WTC11 (cell line): ENCODE measurements at regions not wholly inside any gene's neighbourhood (a gene's known extent, or its start where the extent isn't known, plus 50 kb on each side); places are given as distances from the start of the nearest gene placed in this dataset.

Experiments used
- ATAC-seq: fragments of 200-7000 bp; cut with Tn5 transposase; 2 replicates; pipeline ENCODE4 v1.10.0; 2021; ENCODE audit warnings: mild to moderate bottlenecking, moderate library complexity
- CTCF ChIA-PET: fragments of 300-600 bp; sonication (Branson Sonifier 250); formaldehyde crosslinking; loops from one replicate; lab custom pipeline; 2021; ENCODE audit warnings: antibody characterized with exemption; lab: Charles Lee
- POLR2A ChIA-PET: fragments of 350-600 bp; sonication (Branson Sonifier 250); formaldehyde crosslinking; loops from one replicate; lab custom pipeline; 2021; ENCODE audit warnings: antibody characterized with exemption; lab: Charles Lee
- DNase-seq: peaks from one replicate; pipeline ENCODE4 v3.0.0; 2021; ENCODE audit warnings: low spot score
- H3K27ac Mint-ChIP-seq: 2 replicates; pipeline ENCODE4 v1.8.0; 2021; ENCODE audit warnings: mixed read lengths
- H3K27me3 Mint-ChIP-seq: 2 replicates; pipeline ENCODE4 v1.8.0; 2021; ENCODE audit warnings: low read depth, mild to moderate bottlenecking, moderate library complexity, mixed read lengths
- H3K36me3 Mint-ChIP-seq: 2 replicates; pipeline ENCODE4 v1.8.0; 2021; ENCODE audit warnings: mixed read lengths
- H3K4me1 Mint-ChIP-seq: 2 replicates; pipeline ENCODE4 v1.8.0; 2022; ENCODE audit warnings: mixed read lengths
- H3K4me3 Mint-ChIP-seq: 2 replicates; pipeline ENCODE4 v1.8.0; 2021; ENCODE audit warnings: mild to moderate bottlenecking, moderate library complexity, mixed read lengths
- H3K9me3 Mint-ChIP-seq: 2 replicates; pipeline ENCODE4 v1.8.0; 2021; ENCODE audit warnings: mixed read lengths
- AFF4 ChIP-seq: sonication (generic); formaldehyde crosslinking; IDR thresholded peaks from 2 replicates; pipeline ENCODE4 v1.8.1; 2023; ENCODE audit warnings: mild to moderate bottlenecking, missing genetic modification reagents, borderline replicate concordance
- ARID4B ChIP-seq: sonication (generic); formaldehyde crosslinking; IDR thresholded peaks from 2 replicates; pipeline ENCODE4 v1.8.0; 2023; ENCODE audit warnings: missing genetic modification reagents, mild to moderate bottlenecking, borderline replicate concordance
- HMGA2 ChIP-seq: fragments of 250-450 bp; sonication (Bioruptor Pico); IDR thresholded peaks from 2 replicates; pipeline ENCODE4 v1.4.0; 2021; ENCODE audit warnings: mild to moderate bottlenecking, moderate library complexity
- MAX ChIP-seq: sonication (generic); formaldehyde crosslinking; IDR thresholded peaks from 2 replicates; pipeline ENCODE4 v1.8.0; 2022; ENCODE audit warnings: mild to moderate bottlenecking, missing genetic modification reagents
- NFE2L1 ChIP-seq: sonication (generic); formaldehyde crosslinking; IDR thresholded peaks from 2 replicates; pipeline ENCODE4 v1.8.1; 2023; ENCODE audit warnings: missing genetic modification reagents
- NFYB ChIP-seq: sonication (generic); formaldehyde crosslinking; conservative IDR thresholded peaks from 2 replicates; pipeline ENCODE4 v1.8.0; 2022; ENCODE audit warnings: low read depth, missing genetic modification reagents
- NR1H2 ChIP-seq: sonication (generic); formaldehyde crosslinking; IDR thresholded peaks from 2 replicates; pipeline ENCODE4 v1.9.0; 2021; ENCODE audit warnings: mild to moderate bottlenecking, moderate library complexity, missing genetic modification reagents
- SOX15 ChIP-seq: fragments of 250-450 bp; sonication (Bioruptor Pico); IDR thresholded peaks from 2 replicates; pipeline ENCODE4 v1.9.0; 2021; ENCODE audit warnings: mild to moderate bottlenecking
- TF ChIP-seq, protein P1 (sequence below): sonication (generic); formaldehyde crosslinking; IDR thresholded peaks from 2 replicates; pipeline ENCODE4 v1.8.1; 2022; ENCODE audit warnings: low read depth, missing genetic modification reagents, borderline replicate concordance
- TF ChIP-seq, protein P2 (sequence below): sonication (generic); formaldehyde crosslinking; IDR thresholded peaks from 2 replicates; pipeline ENCODE4 v1.8.1; 2023; ENCODE audit warnings: mild to moderate bottlenecking, missing genetic modification reagents
- TF ChIP-seq, protein P3 (sequence below): fragments of 250-450 bp; sonication (Bioruptor Pico); IDR thresholded peaks from 2 replicates; pipeline ENCODE4 v1.9.0; 2021; ENCODE audit warnings: moderate library complexity, mild to moderate bottlenecking, inconsistent platforms, borderline replicate concordance

DNA sequence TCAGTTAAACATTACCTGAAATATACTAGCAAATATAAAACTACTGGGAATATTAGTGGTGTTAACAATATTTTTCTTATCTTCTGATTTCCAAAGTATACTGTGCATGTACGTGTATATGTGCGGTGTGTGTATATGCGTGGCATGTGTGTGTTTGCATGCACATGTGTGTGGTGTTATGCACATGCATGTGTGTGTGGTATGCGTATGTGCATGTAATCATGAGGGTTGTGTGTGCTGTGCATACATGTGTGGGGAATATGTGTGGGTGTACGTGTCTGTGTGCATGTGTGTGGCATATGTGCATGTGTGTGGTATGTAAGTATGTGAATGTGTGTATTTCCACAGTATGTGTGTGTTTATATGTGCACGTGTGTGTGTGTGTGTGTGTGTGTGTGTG is 640.2 kb downstream of the TSN start:
- ATAC-seq: no peak
- H3K36me3 Mint-ChIP-seq: no peaks in the 10 kb centered on the region

More for the DNA sequence above, 640.2 kb downstream of the TSN start:
- Mint-ChIP-seq H3K4me3 (no peak overlapping the region), H3K27me3 (no peaks in the 10 kb centered on the region), H3K9me3 (peaks cover 4% of the 10 kb centered on the region; the same call in 1 of the 2 replicates), H3K27ac (no peak overlapping the region), H3K4me1 (no peaks in the 10 kb centered on the region)
- TF ChIP-seq SOX15 (CRISPR knock-in tag) (no peak), HMGA2 (CRISPR knock-in tag) (no peak), MAX (CRISPR knock-in tag) (no peak), ARID4B (CRISPR knock-in tag) (no peak), NR1H2 (no peak), AFF4 (CRISPR knock-in tag) (no peak), NFYB (CRISPR knock-in tag) (no peak), NFE2L1 (CRISPR knock-in tag) (no peak)
- TF ChIP-seq, protein P1, sequence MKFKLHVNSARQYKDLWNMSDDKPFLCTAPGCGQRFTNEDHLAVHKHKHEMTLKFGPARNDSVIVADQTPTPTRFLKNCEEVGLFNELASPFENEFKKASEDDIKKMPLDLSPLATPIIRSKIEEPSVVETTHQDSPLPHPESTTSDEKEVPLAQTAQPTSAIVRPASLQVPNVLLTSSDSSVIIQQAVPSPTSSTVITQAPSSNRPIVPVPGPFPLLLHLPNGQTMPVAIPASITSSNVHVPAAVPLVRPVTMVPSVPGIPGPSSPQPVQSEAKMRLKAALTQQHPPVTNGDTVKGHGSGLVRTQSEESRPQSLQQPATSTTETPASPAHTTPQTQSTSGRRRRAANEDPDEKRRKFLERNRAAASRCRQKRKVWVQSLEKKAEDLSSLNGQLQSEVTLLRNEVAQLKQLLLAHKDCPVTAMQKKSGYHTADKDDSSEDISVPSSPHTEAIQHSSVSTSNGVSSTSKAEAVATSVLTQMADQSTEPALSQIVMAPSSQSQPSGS: no peak
- TF ChIP-seq, protein P2, sequence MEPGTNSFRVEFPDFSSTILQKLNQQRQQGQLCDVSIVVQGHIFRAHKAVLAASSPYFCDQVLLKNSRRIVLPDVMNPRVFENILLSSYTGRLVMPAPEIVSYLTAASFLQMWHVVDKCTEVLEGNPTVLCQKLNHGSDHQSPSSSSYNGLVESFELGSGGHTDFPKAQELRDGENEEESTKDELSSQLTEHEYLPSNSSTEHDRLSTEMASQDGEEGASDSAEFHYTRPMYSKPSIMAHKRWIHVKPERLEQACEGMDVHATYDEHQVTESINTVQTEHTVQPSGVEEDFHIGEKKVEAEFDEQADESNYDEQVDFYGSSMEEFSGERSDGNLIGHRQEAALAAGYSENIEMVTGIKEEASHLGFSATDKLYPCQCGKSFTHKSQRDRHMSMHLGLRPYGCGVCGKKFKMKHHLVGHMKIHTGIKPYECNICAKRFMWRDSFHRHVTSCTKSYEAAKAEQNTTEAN: no peak
- TF ChIP-seq, protein P3, sequence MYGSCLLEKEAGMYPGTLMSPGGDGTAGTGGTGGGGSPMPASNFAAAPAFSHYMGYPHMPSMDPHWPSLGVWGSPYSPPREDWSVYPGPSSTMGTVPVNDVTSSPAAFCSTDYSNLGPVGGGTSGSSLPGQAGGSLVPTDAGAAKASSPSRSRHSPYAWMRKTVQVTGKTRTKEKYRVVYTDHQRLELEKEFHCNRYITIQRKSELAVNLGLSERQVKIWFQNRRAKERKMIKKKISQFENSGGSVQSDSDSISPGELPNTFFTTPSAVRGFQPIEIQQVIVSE: no peak
- CTCF ChIA-PET: no interaction called here
- POLR2A ChIA-PET: no interaction called here
- no peak for DNase-seq
